Smooth muscle cell (in vitro differentiated cells): ENCODE measurements at regions not wholly inside any gene's neighbourhood (a gene's known extent, or its start where the extent isn't known, plus 50 kb on each side); places are given as distances from the start of the nearest gene placed in this dataset.

Experiments
- DNase-seq: peaks from one replicate; lab custom pipeline; 2025; ENCODE audit not compliant: unreplicated experiment; lab: John Stamatoyannopoulos, UW
- H2AFZ ChIP-seq: fragments of 200-600 bp; sonication (generic); 2 replicates; pipeline ENCODE4 v1.6.0; 2016; ENCODE audit warnings: antibody characterized with exemption, low read depth, mild to moderate bottlenecking
- H3F3A ChIP-seq: fragments of 200-600 bp; sonication (generic); 2 replicates; pipeline ENCODE4 v1.6.0; 2017; ENCODE audit warnings: antibody characterized with exemption, low read depth
- H3K27ac ChIP-seq: fragments of 200-600 bp; sonication (generic); 2 replicates; pipeline ENCODE4 v1.5.1; 2016; ENCODE audit warnings: low read depth, mild to moderate bottlenecking
- H3K27me3 ChIP-seq: fragments of 200-600 bp; sonication (generic); 2 replicates; pipeline ENCODE4 v1.6.1; 2016; ENCODE audit warnings: low read depth, mild to moderate bottlenecking
- H3K36me3 ChIP-seq: fragments of 200-600 bp; sonication (generic); 2 replicates; pipeline ENCODE4 v1.5.1; 2016; ENCODE audit warnings: low read depth
- H3K4me1 ChIP-seq: fragments of 200-600 bp; sonication (generic); 2 replicates; pipeline ENCODE4 v1.5.1; 2016; ENCODE audit warnings: low read depth
- H3K4me2 ChIP-seq: fragments of 200-600 bp; sonication (generic); 2 replicates; pipeline ENCODE4 v1.6.0; 2016; ENCODE audit warnings: mild to moderate bottlenecking
- H3K4me3 ChIP-seq: fragments of 200-600 bp; sonication (generic); 2 replicates; pipeline ENCODE4 v1.5.1; 2016; ENCODE audit warnings: mild to moderate bottlenecking
- H3K79me2 ChIP-seq: fragments of 200-600 bp; sonication (generic); 2 replicates; pipeline ENCODE4 v1.6.0; 2016; ENCODE audit warnings: low read depth, mild to moderate bottlenecking
- H3K9ac ChIP-seq: fragments of 200-600 bp; sonication (generic); 2 replicates; pipeline ENCODE4 v1.6.0; 2016; ENCODE audit warnings: low read depth
- H3K9me3 ChIP-seq: fragments of 200-600 bp; sonication (generic); replicated peaks from 2 replicates; pipeline ENCODE4 v1.5.1; 2016; ENCODE audit warnings: low read depth
- H4K20me1 ChIP-seq: fragments of 200-600 bp; sonication (generic); 2 replicates; pipeline ENCODE4 v1.6.0; 2016; ENCODE audit warnings: low read depth
- WGBS: methylation state at CpG from one replicate; pipeline ENCODE4 v1.1.7; 2016; ENCODE audit warnings: low lambda C conversion rate; 5-methylcytosine and 5-hydroxymethylcytosine counted together
- TF ChIP-seq, protein P1 (sequence below): fragments of 200-600 bp; sonication (generic); IDR thresholded peaks from 2 replicates; pipeline ENCODE4 v1.5.1; 2017; ENCODE audit warnings: borderline replicate concordance, mild to moderate bottlenecking, antibody characterized with exemption; ENCODE audit not compliant: insufficient read depth, poor library complexity, severe bottlenecking

DNA sequence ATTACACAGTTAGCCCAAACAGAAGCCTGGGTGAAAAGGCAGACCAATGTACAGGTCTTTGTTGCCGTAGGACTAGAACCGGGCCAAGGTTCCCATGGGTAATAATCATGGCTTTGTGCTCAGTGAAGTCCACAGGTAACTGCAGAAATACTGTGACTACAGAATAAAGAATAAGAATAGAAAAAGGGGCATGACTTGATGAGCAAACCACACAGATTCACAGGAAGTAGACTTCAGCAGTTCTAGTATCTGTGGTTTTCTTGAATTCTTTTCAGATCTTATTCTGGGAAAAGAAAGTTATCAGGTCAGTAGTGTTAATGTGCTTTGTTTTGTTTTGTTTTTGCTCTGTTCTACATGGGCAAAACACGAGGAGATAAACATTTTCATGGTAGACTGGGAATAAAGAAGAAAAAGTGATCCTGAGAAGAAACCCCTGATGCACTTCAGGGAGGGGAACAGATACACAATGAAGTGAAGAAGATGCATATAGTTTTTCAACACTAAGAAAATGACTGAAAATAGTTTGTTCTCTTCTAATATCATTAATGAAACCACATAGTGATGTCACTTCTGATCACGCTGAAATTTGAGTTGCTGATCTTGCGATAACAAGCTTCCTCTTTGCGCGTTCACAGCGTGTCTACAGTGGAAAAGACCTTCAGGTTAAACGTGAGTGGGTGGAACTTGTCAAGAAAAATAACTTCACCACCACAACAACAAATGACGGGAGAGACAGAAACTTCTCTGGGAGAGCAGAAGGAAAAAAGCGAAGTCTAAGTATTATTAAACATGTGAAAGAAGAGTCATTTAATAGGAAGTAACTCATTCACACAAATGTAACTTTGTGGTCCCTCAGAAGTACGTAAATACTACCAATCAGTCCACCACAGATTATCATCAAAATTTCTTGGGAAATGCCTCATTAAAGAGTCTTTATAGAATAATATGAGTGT lies 315.8 kb upstream of the SATB1 start:
- H3K9ac ChIP-seq: no peak overlapping the region
- WGBS: 87% methylated on average over 12 of the region's 12 CpGs

DNA sequence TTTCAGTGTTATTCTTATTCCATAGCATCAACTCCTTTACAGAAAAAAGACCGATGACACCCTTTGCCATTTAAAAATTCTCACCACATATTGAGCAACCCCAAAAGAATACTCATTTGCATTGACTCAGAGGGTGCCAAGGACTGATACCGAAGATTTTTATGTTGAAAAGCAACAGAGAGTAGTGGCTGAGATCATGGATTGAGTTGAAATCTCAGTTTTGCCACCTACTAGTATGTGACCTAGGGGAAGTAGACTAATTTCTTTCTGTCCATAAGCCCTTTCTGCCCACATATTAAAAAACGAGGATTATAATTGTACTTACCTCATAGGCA lies 313.9 kb upstream of the SATB1 start:
- Histone ChIP-seq H3K36me3 (no peaks in the 10 kb centered on the region), H3K4me2 (no peak overlapping the region), H2AFZ (no peak overlapping the region), H3K27ac (no peak overlapping the region), H3K79me2 (no peaks in the 10 kb centered on the region), H3K4me1 (no peaks in the 10 kb centered on the region), H4K20me1 (no peaks in the 10 kb centered on the region), H3K9me3 (no peaks in the 10 kb centered on the region), H3K4me3 (no peak overlapping the region), H3K27me3 (no peaks in the 10 kb centered on the region), H3F3A (no peaks in the 10 kb centered on the region), H3K9ac (no peak overlapping the region)
- WGBS: 83% methylated on average over 3 of the region's 3 CpGs
- TF ChIP-seq, protein P1, sequence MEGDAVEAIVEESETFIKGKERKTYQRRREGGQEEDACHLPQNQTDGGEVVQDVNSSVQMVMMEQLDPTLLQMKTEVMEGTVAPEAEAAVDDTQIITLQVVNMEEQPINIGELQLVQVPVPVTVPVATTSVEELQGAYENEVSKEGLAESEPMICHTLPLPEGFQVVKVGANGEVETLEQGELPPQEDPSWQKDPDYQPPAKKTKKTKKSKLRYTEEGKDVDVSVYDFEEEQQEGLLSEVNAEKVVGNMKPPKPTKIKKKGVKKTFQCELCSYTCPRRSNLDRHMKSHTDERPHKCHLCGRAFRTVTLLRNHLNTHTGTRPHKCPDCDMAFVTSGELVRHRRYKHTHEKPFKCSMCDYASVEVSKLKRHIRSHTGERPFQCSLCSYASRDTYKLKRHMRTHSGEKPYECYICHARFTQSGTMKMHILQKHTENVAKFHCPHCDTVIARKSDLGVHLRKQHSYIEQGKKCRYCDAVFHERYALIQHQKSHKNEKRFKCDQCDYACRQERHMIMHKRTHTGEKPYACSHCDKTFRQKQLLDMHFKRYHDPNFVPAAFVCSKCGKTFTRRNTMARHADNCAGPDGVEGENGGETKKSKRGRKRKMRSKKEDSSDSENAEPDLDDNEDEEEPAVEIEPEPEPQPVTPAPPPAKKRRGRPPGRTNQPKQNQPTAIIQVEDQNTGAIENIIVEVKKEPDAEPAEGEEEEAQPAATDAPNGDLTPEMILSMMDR: no peak
- DNase-seq: no peak

More for the DNA sequence above, 315.8 kb upstream of the SATB1 start:
- no peak overlapping the region for H3K27ac ChIP-seq
- TF ChIP-seq, protein P1: no peak
- no peaks in the 10 kb centered on the region for H3K27me3 ChIP-seq
- peak overlapping the region; percentile 8 for H3K4me2 ChIP-seq
- no peaks in the 10 kb centered on the region for H3K9me3 ChIP-seq
- H3K36me3 ChIP-seq: no peaks in the 10 kb centered on the region
- no peaks in the 10 kb centered on the region for H3K79me2 ChIP-seq
- no peak for DNase-seq
- no peaks in the 10 kb centered on the region for H4K20me1 ChIP-seq
- no peak overlapping the region for H3K4me3 ChIP-seq
- no peaks in the 10 kb centered on the region for H3K4me1 ChIP-seq
- H3F3A ChIP-seq: no peaks in the 10 kb centered on the region
- peak overlapping the region; percentile 7 for H2AFZ ChIP-seq

DNA sequence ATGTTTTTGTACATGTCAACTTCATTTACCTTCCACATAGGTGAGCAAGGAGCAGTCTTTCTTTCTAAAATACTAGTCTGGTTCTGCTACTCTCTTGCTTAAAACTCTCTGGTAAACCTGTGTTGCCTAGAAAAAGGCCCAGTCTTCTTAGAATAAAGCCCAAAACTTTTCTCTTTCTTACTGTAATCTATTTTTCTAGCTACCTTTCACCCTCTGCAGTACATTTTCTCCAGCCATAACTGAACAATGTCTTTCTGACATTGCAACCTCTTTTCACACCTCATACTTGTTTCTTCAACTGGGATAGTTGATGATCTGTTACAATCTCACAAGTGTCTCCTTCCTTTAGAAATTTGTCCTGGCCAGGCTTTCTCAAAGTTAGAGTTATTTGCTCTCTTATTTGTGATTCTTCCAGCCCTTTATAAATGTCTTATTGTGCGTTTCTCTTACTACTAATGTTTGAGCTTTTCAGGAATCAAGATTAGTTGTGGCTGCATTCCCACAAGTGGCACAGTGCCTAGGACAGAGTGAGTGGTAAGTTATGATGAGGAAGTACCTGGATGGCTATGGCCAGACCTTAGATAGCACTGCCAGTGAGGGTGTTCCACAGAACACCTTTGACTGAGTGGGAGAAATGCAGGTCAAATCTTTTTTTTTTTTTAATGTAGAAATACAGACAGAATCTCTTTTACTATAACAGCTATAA lies 313.4 kb upstream of the SATB1 start:
- no peaks in the 10 kb centered on the region for H3K36me3 ChIP-seq
- H3K27ac ChIP-seq: no peak overlapping the region
- WGBS: 88% methylated on average over 1 of the region's 1 CpG

More for the DNA sequence above, 313.4 kb upstream of the SATB1 start:
- no peak for DNase-seq
- H3K4me3 ChIP-seq: no peak overlapping the region
- H3K9me3 ChIP-seq: no peaks in the 10 kb centered on the region
- no peaks in the 10 kb centered on the region for H3K79me2 ChIP-seq
- no peaks in the 10 kb centered on the region for H3K27me3 ChIP-seq
- no peaks in the 10 kb centered on the region for H3K4me1 ChIP-seq
- no peaks in the 10 kb centered on the region for H4K20me1 ChIP-seq
- H2AFZ ChIP-seq: no peak overlapping the region
- no peak overlapping the region for H3K4me2 ChIP-seq
- no peak overlapping the region for H3K9ac ChIP-seq
- no peaks in the 10 kb centered on the region for H3F3A ChIP-seq
- TF ChIP-seq, protein P1: no peak
